ENCODE measurements at regions not wholly inside any gene's neighbourhood (a gene's known extent, or its start where the extent isn't known, plus 50 kb on each side); places are given as distances from the start of the nearest gene placed in this dataset.
A peak's percentile ranks its signal among the peaks of the same experiment; 100 is the strongest.

DNA sequence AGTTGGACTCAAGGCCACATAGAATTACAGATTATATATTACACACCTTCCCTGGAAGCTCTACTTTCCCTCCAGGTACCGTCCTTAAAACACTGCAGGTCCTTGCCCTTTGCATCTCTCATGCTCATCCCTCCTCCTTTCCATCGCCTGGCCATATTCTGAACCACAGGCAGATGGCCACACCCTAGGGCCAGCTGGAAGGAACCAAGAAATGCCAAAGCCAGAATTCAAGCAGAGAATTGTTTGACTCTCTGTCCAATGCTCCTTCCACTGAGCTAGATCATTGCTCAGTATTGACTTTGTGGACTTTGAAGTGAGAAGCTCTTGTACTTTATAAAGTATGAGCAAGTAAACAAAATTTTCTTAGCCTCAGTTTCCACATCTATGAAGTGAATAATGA is 170.3 kb upstream of the SLC24A5 start:
- no peak for DNase-seq

DNA sequence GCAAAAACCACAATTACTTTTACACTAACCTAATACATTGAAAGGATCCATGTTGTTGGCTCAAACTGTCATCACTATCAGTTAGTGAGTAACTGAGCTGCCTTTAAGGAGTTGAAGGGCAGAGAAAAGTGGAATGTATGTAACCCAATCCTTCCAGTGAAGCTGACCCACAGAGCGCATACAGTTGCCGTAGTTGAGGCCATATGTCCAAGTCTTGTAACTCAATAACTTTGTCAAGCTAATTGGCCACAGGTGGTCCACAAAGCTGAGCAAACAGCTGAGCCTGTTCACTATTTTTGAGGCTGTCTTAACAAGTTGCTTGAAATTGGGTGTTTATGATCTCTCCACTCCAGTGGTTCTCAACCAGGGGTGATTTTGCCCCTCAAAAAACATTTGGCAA is 169.0 kb upstream of the SLC24A5 start:
- DNase-seq, result no peak

- no peak for DNase-seq
Observed at GRCh38 chr15:47954196-47954595, 166.6 kb upstream of the SLC24A5 start.

- DNase-seq, result no peak
Observed at GRCh38 chr15:47955021-47955420, 165.8 kb upstream of the SLC24A5 start.

DNA sequence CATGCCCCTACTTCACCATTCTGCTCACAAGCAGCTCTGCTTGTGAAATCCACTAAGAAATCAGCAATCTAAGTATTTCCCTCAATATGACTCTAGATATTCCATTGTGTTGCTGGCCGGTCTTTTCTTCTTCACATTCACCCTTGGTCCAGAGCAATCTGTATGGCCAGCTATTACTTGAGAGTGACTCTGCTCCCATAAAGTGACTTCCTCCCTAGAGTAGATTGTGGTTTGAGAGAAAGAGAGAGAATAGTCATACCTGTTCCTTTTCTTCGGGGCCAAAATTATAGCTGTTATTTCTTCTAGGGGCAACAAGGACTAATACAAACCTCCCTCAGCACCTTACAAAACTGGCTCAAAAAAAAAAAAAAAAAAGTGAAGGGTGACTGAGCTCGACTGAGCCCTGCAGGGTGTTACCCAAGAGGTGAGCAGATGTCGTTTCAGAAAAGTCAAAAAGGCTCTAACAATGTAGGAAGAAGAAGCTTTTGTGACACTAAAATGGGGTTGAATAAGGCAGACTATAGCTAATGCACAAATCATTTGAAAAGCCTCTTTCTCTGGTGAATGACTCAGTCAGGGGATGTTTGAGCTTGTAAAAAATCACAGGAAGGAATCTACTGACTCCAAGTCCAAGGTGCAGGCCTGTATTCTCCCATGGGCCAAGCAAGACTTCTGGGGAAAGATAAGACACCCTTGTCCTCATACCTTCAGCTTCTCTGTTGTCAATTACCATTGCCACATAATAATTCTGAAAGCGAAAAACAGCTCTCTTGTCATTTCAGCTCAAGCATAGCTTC is 161.0 kb upstream of the SLC24A5 start:
- no peak for DNase-seq

- no peak for DNase-seq
Observed at GRCh38 chr15:47961401-47962090, 159.2 kb upstream of the SLC24A5 start.

DNA sequence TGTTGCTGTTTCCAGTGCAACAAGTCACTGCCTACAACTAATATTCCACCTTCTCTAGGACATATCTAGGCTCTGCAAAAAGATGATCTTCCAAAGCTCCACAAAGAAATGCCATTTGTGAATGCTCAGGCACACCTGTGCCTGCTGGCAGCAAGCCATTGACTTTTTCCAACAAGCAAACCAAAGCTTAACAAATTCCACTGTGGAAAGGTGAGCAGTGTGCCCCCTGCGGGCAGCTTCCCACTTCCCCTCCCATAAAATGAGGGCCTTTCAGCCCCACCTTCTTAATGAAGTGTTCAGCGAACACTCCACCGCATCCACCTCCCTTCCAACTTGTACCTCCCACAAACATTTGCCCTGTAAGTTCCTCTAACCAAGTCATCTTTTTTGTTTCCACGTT is 157.5 kb upstream of the SLC24A5 start:
- no peak for DNase-seq

GRCh38 chr15:47964229-47964628 is 156.6 kb upstream of the SLC24A5 start:
- no peak for DNase-seq

DNA sequence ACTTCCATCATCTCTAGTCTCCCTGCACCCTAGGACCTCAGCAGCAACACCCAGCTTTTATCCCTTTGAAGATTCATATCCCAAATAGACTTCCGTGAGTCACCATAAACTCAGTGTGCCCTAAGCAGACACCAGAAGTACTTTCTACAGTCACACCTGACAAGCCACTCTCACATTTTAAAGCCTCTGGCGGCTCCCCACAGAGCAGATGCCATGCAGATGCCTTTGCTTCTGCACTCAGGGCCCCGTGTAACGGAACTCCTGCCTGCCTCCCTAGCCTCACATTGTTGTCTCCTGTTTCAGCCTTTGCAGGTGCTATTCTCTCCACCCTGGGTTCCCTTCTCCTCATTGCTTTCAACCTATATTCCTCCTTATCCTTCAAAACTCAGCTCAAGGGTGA is 155.5 kb upstream of the SLC24A5 start:
- no peak for DNase-seq

- no peak for DNase-seq
Observed at GRCh38 chr15:47968593-47968992, 152.2 kb upstream of the SLC24A5 start.

DNA sequence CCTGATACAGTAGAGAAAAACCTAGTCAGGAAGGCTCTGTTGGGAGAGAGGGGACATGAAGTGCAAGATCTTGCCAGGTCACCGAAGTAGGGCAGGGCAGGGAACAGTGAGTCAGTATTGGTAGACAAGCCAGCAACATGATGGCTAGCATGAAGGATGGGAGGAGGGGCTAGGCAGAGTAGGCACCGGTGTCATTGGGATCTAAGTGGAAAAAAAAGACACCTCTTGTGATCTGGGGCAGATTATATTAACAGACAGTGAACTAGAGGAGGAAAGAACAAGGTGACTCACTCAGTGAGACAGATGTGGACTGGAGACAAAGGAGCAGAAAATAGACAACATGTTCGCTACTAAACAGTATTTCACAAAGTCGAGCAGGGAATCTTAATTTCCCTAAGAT is 149.2 kb upstream of the SLC24A5 start:
- no peak for DNase-seq

DNA sequence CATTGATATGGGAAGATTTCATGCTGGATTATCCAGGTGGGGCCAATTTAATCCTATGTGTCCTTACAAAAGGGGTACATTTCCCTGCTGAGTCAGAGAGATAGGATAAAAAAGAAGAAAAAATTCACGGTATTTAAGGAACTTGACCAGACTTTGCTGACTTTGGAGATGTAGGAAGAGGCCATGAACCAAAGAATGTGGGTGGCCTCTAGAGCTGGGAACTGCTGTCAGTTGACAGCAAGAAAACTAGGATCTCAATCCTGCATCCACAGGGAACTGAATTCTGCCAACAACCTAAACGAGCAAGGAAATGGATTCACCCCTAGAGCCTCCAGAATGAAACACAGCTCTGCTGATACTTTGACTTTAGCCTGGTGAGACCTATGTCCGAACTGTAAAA is 148.1 kb upstream of the SLC24A5 start:
- peak; percentile 28 for DNase-seq

DNA sequence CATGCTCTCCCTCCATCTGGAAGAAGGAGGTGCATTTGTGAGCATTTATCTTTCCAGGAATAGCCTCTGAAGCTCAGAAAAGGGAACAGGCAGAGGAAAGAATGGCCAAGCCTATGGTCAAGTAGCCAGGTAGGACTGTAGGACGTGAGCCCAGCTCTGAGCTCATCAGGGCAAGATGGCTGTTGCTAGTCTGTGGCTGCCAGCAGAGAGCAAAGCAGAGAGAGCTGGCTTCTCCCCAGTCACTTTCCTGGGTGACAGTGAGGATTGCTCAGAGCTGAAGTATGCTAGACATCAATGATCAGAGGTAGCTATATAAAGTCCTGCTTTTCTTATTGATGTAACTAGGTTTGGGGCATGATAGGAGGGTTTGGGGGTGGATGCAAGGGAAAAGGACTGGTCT is 146.1 kb upstream of the SLC24A5 start:
- no peak for DNase-seq

- no peak for DNase-seq
Observed at GRCh38 chr15:47975427-47975826, 145.4 kb upstream of the SLC24A5 start.

DNA sequence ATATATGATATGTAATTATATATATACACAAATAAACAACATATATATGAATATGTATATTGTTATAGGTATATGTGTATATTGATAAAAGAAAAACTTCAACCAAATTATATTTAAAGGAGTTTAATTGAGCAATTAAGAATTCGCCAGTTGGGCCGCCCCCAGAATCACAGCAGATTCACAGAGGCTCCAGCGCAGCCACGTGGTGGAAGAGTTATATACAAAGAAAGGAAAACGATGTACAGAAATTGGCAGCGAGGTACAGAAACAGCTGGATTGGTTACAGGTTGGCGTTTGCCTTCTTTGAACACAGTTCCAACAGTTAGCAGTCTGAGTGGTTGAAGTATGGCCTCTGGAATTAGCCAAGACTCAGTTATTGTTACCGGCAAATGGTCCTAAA is 137.3 kb upstream of the SLC24A5 start:
- no peak for DNase-seq

DNA sequence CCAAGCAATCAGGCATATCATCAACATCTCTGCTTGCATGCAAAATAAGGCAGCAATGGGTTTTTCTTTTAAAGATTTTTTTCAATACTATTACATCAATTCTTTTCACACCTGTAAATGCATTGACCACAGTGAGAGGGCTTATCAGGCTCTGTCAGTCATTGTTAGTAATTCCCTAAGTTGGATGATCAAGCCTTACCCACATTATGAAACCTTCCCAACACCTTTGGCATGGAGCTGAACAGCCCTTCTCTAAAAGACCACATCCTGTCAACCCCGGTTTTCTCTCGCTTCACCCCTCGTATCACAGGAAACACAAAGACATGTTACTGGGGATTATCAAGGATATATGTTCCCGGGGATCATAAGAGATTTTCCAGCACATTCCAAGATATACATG is 135.2 kb upstream of the SLC24A5 start:
- DNase-seq, result no peak

DNA sequence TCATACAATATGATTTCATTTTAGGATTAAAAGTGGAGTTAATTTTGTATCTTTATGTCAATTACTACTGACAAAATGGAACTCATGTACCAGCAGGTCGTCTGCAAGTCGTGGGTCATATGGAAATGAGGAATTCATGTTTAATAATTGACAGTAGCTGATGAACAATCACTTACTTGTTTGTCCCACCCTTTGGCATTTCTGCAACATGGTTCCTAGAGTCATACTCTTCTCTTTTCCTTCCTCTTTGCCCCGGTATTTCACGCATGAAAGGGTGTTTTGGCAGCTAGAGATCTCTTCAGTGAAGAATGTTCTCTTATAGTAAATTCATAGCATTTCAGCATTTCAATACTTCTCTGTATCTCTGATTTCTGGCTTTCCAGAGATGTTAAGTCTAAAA is 133.3 kb upstream of the SLC24A5 start:
- no peak for DNase-seq

GRCh38 chr15:47987908-47988532 is 132.8 kb upstream of the SLC24A5 start:
- DNase-seq, result peak; percentile 66

DNA sequence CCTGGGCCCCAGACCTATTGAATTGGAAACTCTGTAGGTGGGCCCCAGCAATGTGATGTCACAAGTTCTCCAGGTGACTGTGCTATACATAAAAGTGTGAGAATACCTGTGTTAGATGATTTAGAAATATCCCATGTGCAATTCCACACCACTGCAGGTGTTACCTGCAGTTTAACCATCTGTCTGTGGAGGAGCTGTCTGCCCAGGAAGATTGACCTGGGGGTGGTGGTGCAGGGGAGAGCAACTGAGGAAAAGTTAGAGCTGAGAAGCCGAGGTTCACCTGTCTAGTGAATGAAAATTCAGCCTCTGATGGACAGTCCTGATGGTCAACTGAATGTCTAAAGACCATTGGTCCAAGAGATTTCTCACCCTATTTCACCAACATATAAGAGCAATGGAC is 132.2 kb upstream of the SLC24A5 start:
- DNase-seq, result no peak

DNA sequence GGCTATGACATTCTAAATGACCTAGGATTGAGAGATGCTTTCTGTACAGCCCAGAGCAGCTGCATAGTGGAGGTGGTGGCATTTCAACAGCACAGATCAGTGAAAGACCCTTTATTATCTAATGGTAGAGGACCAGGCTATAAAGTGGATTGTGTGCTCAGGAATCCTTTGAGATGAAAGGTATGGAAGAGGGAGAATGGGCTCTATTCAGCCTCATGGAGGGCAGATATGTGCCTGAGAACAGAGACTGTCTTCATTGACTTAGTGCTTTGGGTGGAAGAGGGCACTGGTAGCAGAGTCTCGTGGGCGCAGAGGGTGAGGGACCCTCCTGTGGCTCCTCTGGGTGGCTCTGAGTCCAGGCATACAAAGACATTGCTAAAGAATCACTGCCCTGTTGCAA is 130.0 kb upstream of the SLC24A5 start:
- DNase-seq, result no peak

- peak; percentile 15 for DNase-seq
Observed at GRCh38 chr15:47991357-47991756, 129.4 kb upstream of the SLC24A5 start.

DNA sequence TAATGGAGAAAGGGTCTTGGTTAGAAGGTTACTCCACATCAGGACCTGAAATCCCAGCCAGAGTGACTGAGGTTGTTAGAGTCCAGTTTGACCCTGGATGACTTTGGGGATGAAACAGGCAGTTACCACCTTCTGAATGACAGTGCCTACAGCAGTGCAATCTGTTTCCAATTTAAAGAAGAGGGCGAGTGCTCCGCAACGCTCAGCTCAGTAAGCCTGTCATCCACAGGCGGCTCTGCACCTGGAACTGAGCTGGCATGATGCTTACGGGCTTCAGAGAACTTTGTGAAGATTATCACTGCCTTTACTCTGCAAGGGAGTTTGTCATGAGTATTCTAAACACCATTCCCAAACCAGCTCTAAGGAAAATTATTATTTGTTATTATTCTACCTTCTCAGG is 127.7 kb upstream of the SLC24A5 start:
- no peak for DNase-seq

- no peak for DNase-seq
Observed at GRCh38 chr15:47997195-47998080, 123.4 kb upstream of the SLC24A5 start.

Measured in fibroblast of skin of right biceps (primary cell).